ENCODE measurements at regions not wholly inside any gene's neighbourhood (a gene's known extent, or its start where the extent isn't known, plus 50 kb on each side); places are given as distances from the start of the nearest gene placed in this dataset.

DNA sequence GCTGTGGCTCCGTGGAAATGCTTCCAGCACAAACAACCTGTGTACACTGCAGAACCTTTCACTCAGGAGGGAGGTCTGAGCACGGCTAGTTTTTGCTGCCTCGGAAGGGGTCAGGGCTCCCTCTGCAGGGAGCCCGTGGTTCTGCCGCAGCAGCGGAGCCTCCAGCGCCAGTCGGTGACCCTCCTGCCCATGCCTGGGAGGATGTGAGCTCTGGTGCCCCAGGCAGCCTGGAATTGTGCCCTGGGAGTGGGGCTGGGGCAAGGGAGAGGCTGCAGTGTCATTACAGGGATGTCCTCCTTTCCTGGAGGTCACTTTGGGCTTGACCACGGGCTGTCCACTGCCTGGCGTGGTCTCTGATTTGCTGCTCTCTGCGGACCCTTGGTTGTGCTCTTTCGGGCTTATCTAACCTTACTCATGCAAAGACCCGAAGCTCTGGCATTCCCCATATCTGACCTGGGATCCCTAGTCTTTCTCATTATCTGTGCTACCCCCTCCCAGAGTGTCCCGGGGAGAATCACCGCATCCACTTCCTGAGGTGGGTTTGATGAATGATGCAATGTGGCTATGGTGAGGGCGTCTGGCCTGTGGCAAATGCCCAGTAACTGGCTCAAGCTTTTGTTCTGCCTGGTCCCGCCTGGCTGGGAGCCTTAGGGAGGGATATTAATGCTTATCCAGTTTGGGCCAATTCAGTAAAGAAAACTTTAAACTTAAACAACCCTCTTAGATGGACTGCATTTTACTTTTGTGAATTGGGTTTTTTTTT is 59.6 kb upstream of the TAGAP start:
- Histone ChIP-seq H3K27me3 (ENCODE audit: insufficient read depth, low read length) (no peaks in the 10 kb centered on the region), H3K4me2 (ENCODE audit: low read length) (peak overlapping the region; percentile 82), H3K79me2 (ENCODE audit: insufficient read depth, low read length) (no peaks in the 10 kb centered on the region), H3K9ac (ENCODE audit: low read length) (peak overlapping the region; percentile 62), H3K9me2 (ENCODE audit: low read depth, low read length) (no peaks in the 10 kb centered on the region), H3K4me3 (ENCODE audit: low read depth, low read length, poor library complexity, severe bottlenecking) (peak overlapping the region; percentile 6), H3K9me3 (ENCODE audit: low read length) (no peaks in the 10 kb centered on the region), H3K27ac (ENCODE audit: low read depth, low read length, poor library complexity, severe bottlenecking) (peak overlapping the region; percentile 99), H3F3A (ENCODE audit: insufficient read depth, low read length) (peaks cover 16% of the 10 kb centered on the region), H3K36me3 (ENCODE audit: insufficient read depth, low read length) (no peaks in the 10 kb centered on the region), H3K4me1 (ENCODE audit: insufficient read depth, low read length, severe bottlenecking) (peaks cover 100% of the 10 kb centered on the region), H2AFZ (ENCODE audit: low read length) (no peak overlapping the region), H4K20me1 (ENCODE audit: insufficient read depth, low read length) (no peaks in the 10 kb centered on the region)
- TF ChIP-seq EZH2 (IDR thresholded peaks at IDR 0.05; ENCODE audit: borderline replicate concordance, low read length) (no peak), CTCF (IDR thresholded peaks at IDR 0.05; ENCODE audit: low read length) (peak; percentile 96)

DNA sequence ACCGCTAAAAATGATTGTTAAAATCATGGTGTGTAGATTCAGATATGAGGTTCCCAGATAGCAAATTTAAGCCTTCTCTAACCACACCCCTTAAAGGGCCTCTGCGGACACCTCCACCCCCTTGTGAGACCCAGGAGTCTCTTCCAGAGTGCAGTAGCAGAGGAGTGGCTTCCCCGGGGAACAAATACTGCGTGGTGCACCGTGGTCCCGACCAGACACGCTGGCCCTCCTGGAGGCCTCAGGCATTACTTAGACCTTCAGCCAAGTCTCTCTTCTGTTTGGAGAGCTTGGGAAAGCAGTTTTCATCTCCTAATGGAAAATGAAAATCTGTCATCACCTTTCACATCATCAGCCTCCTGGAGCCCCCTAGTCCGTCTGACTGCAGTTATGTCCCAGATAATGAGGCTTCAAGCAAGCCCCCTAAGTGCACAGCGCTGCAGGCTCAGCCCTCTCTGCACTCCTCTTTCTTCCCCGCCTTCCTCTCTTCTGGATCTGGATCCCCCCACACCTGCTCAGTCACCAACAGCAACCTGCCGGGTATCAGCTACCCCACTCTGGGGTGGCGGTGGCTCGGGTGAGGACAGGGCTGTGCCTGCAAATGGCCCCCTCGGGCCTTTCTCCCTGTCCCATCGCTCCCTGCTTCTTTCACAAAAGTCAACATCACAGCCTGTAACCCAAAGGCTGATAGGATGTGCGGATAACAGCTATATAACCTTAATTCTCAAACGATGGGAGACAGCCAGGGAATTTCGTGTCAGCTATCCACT is 58.8 kb upstream of the TAGAP start:
- H3K4me3 ChIP-seq (ENCODE audit: low read depth, low read length, poor library complexity, severe bottlenecking): peak overlapping the region; percentile 13
- H3K4me1 ChIP-seq (ENCODE audit: insufficient read depth, low read length, severe bottlenecking): peaks cover 100% of the 10 kb centered on the region
- peaks cover 16% of the 10 kb centered on the region for H3F3A ChIP-seq (ENCODE audit: insufficient read depth, low read length)
- H3K79me2 ChIP-seq (ENCODE audit: insufficient read depth, low read length): no peaks in the 10 kb centered on the region
- H3K4me2 ChIP-seq (ENCODE audit: low read length): peak overlapping the region; percentile 82
- H2AFZ ChIP-seq (ENCODE audit: low read length): no peak overlapping the region
- no peaks in the 10 kb centered on the region for H3K9me3 ChIP-seq (ENCODE audit: low read length)
- H3K27ac ChIP-seq (ENCODE audit: low read depth, low read length, poor library complexity, severe bottlenecking): peak overlapping the region; percentile 99
- H3K36me3 ChIP-seq (ENCODE audit: insufficient read depth, low read length): no peaks in the 10 kb centered on the region
- H3K9ac ChIP-seq (ENCODE audit: low read length): peak overlapping the region; percentile 62
- H3K9me2 ChIP-seq (ENCODE audit: low read depth, low read length): no peaks in the 10 kb centered on the region
- no peak for TF ChIP-seq EZH2 (IDR thresholded peaks at IDR 0.05; ENCODE audit: borderline replicate concordance, low read length)
- H4K20me1 ChIP-seq (ENCODE audit: insufficient read depth, low read length): no peaks in the 10 kb centered on the region
- no peaks in the 10 kb centered on the region for H3K27me3 ChIP-seq (ENCODE audit: insufficient read depth, low read length)

DNA sequence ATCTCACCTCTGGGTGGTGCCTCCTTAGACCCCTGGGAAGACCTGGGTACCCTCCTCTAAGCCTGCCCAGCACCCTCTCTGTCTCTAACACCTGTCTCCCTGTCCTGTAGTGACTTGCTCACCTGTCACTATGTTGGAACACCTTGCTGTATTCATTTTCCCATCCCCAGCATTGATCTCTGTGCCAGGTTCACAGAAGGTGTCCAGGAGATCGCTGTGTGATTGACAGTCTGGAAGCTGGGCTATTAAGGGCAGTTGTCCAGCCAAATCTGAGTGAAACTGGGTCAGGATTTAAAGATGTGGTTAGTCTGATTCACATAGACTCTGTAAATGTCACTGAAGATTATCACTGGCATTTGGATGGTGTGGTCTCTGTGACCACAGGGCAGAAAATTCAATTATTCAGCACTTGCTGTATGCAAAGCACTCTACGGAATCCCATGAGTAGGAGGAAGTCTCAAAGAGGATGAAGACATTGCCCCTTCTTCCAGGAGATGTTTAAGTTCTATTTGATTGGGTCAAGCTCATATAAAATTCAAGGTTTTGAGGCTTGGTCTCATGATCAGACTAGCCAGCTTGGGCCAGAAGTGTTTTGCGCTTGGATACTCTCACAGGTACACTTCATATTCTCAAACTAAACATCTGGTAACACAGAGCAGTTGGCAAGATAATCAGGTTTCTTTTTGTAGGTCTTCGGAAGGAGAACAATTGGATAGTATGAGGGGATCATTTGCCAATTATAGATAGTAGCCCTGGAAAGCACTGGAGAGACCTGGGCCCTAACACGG is 57.8 kb upstream of the TAGAP start:
- Histone ChIP-seq H3K36me3 (ENCODE audit: insufficient read depth, low read length) (no peaks in the 10 kb centered on the region), H3K4me1 (ENCODE audit: insufficient read depth, low read length, severe bottlenecking) (peaks cover 100% of the 10 kb centered on the region), H3K79me2 (ENCODE audit: insufficient read depth, low read length) (no peaks in the 10 kb centered on the region), H3K4me2 (ENCODE audit: low read length) (peak overlapping the region; percentile 10; the same call in 1 of the 2 replicates), H4K20me1 (ENCODE audit: insufficient read depth, low read length) (no peaks in the 10 kb centered on the region), H2AFZ (ENCODE audit: low read length) (no peak overlapping the region), H3K9me2 (ENCODE audit: low read depth, low read length) (no peaks in the 10 kb centered on the region), H3F3A (ENCODE audit: insufficient read depth, low read length) (peaks cover 16% of the 10 kb centered on the region), H3K9ac (ENCODE audit: low read length) (peak overlapping the region; percentile 5; the same call in 1 of the 2 replicates), H3K4me3 (ENCODE audit: low read depth, low read length, poor library complexity, severe bottlenecking) (no peak overlapping the region), H3K9me3 (ENCODE audit: low read length) (no peaks in the 10 kb centered on the region), H3K27me3 (ENCODE audit: insufficient read depth, low read length) (no peaks in the 10 kb centered on the region), H3K27ac (ENCODE audit: low read depth, low read length, poor library complexity, severe bottlenecking) (peak overlapping the region; percentile 99)
- TF ChIP-seq EZH2 (IDR thresholded peaks at IDR 0.05; ENCODE audit: borderline replicate concordance, low read length): no peak
- no peak for TF ChIP-seq CTCF (IDR thresholded peaks at IDR 0.05; ENCODE audit: low read length)
